HepG2 (cell line): ENCODE measurements at regions not wholly inside any gene's neighbourhood (a gene's known extent, or its start where the extent isn't known, plus 50 kb on each side); places are given as distances from the start of the nearest gene placed in this dataset.

Experiments used
- ATAC-seq: fragments of 200-7000 bp; cut with Tn5 transposase; 3 replicates; pipeline ENCODE4 v1.9.1; 2020; ENCODE audit warnings: mild to moderate bottlenecking, moderate library complexity
- BruUV-seq: library from RNA; stranded (reverse); fragments of 400-500 nt; replicated peaks from 2 replicates; lab custom pipeline; 2021; lab: Mats Ljungman, UMichigan
- CTCF ChIA-PET: fragments of 300-600 bp; formaldehyde crosslinking; extraction: SDS; loops from one replicate; lab custom pipeline; 2021; ENCODE audit warnings: low total read pairs, inconsistent platforms, low intra/inter-chr PET ratio; lab: Yijun Ruan, JAX
- POLR2A ChIA-PET: fragments of 350-600 bp; sonication (Branson Sonifier 250); formaldehyde crosslinking; loops from one replicate; lab custom pipeline; 2020; ENCODE audit warnings: antibody characterized with exemption, inconsistent platforms; lab: Yijun Ruan, JAX
- DNase-seq: peaks from one replicate; pipeline ENCODE4 v3.0.0-alpha.2; 2015; ENCODE audit warnings: low spot score
- FAIRE-seq: peaks from 3 replicates; lab custom pipeline; 2011; peaks lifted over from hg19 to GRCh38; lab: Jason Lieb, UNC
- H2AFZ ChIP-seq: one replicate; pipeline ENCODE4 v1.6.1; 2011; ENCODE audit warnings: low read length, inconsistent platforms
- H3K27ac ChIP-seq: fragments of 300-600 bp; 3 replicates; pipeline ENCODE4 v1.8.0; 2011; ENCODE audit warnings: mixed run types, mild to moderate bottlenecking, mixed read lengths, low read length, inconsistent platforms; ENCODE audit not compliant: insufficient read depth; ENCODE audit errors: extremely low read length
- H3K27me3 ChIP-seq, 2 experiments: fragments of 200-600 bp in 1 of 2; 2 replicates in 1 of 2; 3 replicates in 1 of 2; pipeline versions ENCODE4 v1.6.0 to v1.8.0; 2011; ENCODE audit warnings: low read length in 2 of 2, mild to moderate bottlenecking in 2 of 2, moderate library complexity in 2 of 2, inconsistent platforms in 1 of 2; ENCODE audit not compliant: insufficient read depth in 2 of 2, control insufficient read depth in 1 of 2
- H3K36me3 ChIP-seq, 2 experiments: fragments of 200-600 bp in 1 of 2; replicated peaks in 1 of 2; 2 replicates in 1 of 2; 3 replicates in 1 of 2; pipeline versions ENCODE4 v1.5.1 to v1.8.0; 2011; ENCODE audit warnings: low read length in 2 of 2, inconsistent platforms in 1 of 2; ENCODE audit not compliant: insufficient read depth in 2 of 2, control insufficient read depth in 1 of 2
- H3K4me1 ChIP-seq: 2 replicates; pipeline ENCODE4 v1.5.1; 2012; ENCODE audit warnings: low read length, inconsistent platforms; ENCODE audit not compliant: insufficient read depth
- H3K4me2 ChIP-seq: 2 replicates; pipeline ENCODE4 v1.6.0; 2011; ENCODE audit warnings: low read depth, low read length, inconsistent platforms
- H3K4me3 ChIP-seq, 3 experiments: fragments of 200-600 bp in 1 of 3; sonication (generic), shearing (Covaris generic) in 1 of 3; replicated peaks in 1 of 3; 2 replicates each; pipeline ENCODE4 v1.5.1; 2011 to 2016; ENCODE audit warnings: low read length in 3 of 3, inconsistent platforms in 2 of 3, low read depth in 2 of 3, mild to moderate bottlenecking in 2 of 3, control low read depth in 1 of 3, mixed read lengths in 1 of 3; ENCODE audit not compliant: insufficient read depth in 1 of 3
- H3K79me2 ChIP-seq: one replicate; pipeline ENCODE4 v1.6.1; 2011; ENCODE audit warnings: low read length, inconsistent platforms; ENCODE audit not compliant: insufficient read depth
- H3K9ac ChIP-seq: 2 replicates; pipeline ENCODE4 v1.6.0; 2011; ENCODE audit warnings: mild to moderate bottlenecking, low read depth, low read length, inconsistent platforms; ENCODE audit not compliant: insufficient read depth
- H3K9me3 ChIP-seq: 2 replicates; pipeline ENCODE4 v1.5.1; 2012; ENCODE audit warnings: mild to moderate bottlenecking, low read length
- H4K20me1 ChIP-seq: 2 replicates; pipeline ENCODE4 v1.6.0; 2011; ENCODE audit warnings: inconsistent platforms, mild to moderate bottlenecking, low read length, moderate library complexity; ENCODE audit not compliant: insufficient read depth
- CBX2 ChIP-seq, 2 experiments: fragments of 200-600 bp in 1 of 2; sonication (generic); formaldehyde crosslinking in 1 of 2; IDR thresholded peaks; 2 replicates each; pipeline versions ENCODE4 v1.7.0 to v1.8.1; 2018 to 2022; ENCODE audit warnings: low read depth in 2 of 2, low read length in 1 of 2, mild to moderate bottlenecking in 1 of 2, missing genetic modification reagents in 1 of 2
- CTCF ChIP-seq: sonication (generic); formaldehyde crosslinking; IDR thresholded peaks from 2 replicates; pipeline ENCODE4 v1.5.0; 2020; ENCODE audit warnings: mild to moderate bottlenecking, missing genetic modification reagents, moderate library complexity
- HOXA5 ChIP-seq: sonication (generic); formaldehyde crosslinking; IDR thresholded peaks from 2 replicates; pipeline ENCODE4 v1.4.0; 2020; ENCODE audit warnings: missing genetic modification reagents
- MEIS2 ChIP-seq: sonication (generic); formaldehyde crosslinking; IDR thresholded peaks from 2 replicates; pipeline ENCODE4 v1.9.0; 2021; ENCODE audit warnings: mild to moderate bottlenecking, missing genetic modification reagents
- PAXIP1 ChIP-seq: sonication (generic); formaldehyde crosslinking; conservative IDR thresholded peaks from 2 replicates; pipeline ENCODE4 v1.4.0; 2020; ENCODE audit warnings: mild to moderate bottlenecking, missing genetic modification reagents, moderate library complexity
- REL ChIP-seq: sonication (generic); formaldehyde crosslinking; conservative IDR thresholded peaks from 2 replicates; pipeline ENCODE4 v1.8.0; 2022; ENCODE audit warnings: mild to moderate bottlenecking, missing genetic modification reagents, moderate library complexity
- STAG1 ChIP-seq: sonication (generic); formaldehyde crosslinking; IDR thresholded peaks from 2 replicates; pipeline ENCODE4 v1.4.0; 2020; ENCODE audit warnings: missing genetic modification reagents
- SUZ12 ChIP-seq: fragments of 150-350 bp; IDR thresholded peaks from 2 replicates; pipeline ENCODE4 v1.6.1; 2014; ENCODE audit warnings: low read depth, low read length
- TBX3 ChIP-seq: fragments of 450-650 bp; IDR thresholded peaks from 2 replicates; pipeline ENCODE4 v1.6.1; 2017; ENCODE audit warnings: antibody characterized with exemption, mild to moderate bottlenecking, inconsistent platforms, borderline replicate concordance
- WGBS: methylation state at CpG from one replicate; pipeline ENCODE4 v1.1.6; 2017; ENCODE audit warnings: low lambda C conversion rate; 5-methylcytosine and 5-hydroxymethylcytosine counted together
- in situ Hi-C: cut with HindIII; loops from 2 replicates; pipeline ENCODE4 v1.10.0; 2017; ENCODE audit warnings: low pct_unique_long_range_greater_than_20kb; ENCODE audit not compliant: extremely low pct_ligation_motif_present
- intact Hi-C: fragments of 100-400 bp; cut with micrococcal nuclease; formaldehyde crosslinking; loops from one replicate; pipeline ENCODE4 v1.10.0; 2022; ENCODE audit not compliant: unreplicated experiment

GRCh38 chr2:166764216-166764615 is 124.1 kb upstream of the XIRP2 start:
- Histone ChIP-seq H3K9me3 (no peaks in the 10 kb centered on the region), H3K4me1 (no peaks in the 10 kb centered on the region), H3K79me2 (no peaks in the 10 kb centered on the region), H3K27me3 (no peaks in the 10 kb centered on the region), H2AFZ (no peak overlapping the region), H3K4me2 (no peak overlapping the region), H3K36me3 (no peaks in the 10 kb centered on the region), H3K4me3 (no peak overlapping the region), H3K9ac (no peak overlapping the region), H4K20me1 (no peaks in the 10 kb centered on the region), H3K27ac (no peak overlapping the region)
- in situ Hi-C loops = no loop called here
- TF ChIP-seq CBX2 (IDR thresholded peaks at IDR 0.05; ENCODE audit: low read depth, low read length) (no peak), CBX2 (CRISPR knock-in tag; IDR thresholded peaks at IDR 0.05; ENCODE audit: low read depth) (no peak), TBX3 (no peak), HOXA5 (CRISPR knock-in tag) (no peak), CTCF (CRISPR knock-in tag) (peak; percentile 32; the same call in 1 of the 2 replicates), REL (CRISPR knock-in tag) (no peak), STAG1 (CRISPR knock-in tag) (peak; percentile 27), MEIS2 (no peak), SUZ12 (no peak), PAXIP1 (CRISPR knock-in tag) (no peak)
- CTCF ChIA-PET = no interaction called here
- ATAC-seq (peak; percentile 70), FAIRE-seq (no peak), DNase-seq (no peak)
- no TSS peak for BruUV-seq
- WGBS = 80% methylated on average over 1 of the region's 1 CpG
- intact Hi-C loops = no loop called here
- POLR2A ChIA-PET = no interaction called here
